GM18508 (cell line): ENCODE measurements at regions not wholly inside any gene's neighbourhood (a gene's known extent, or its start where the extent isn't known, plus 50 kb on each side); places are given as distances from the start of the nearest gene placed in this dataset.
"Not testable (repeated sequence)": the region's sequence is repeated elsewhere in the genome, so short reads cannot be mapped to it uniquely, and the experiment has no call there.

Experiments
- ATAC-seq: cut with Tn5 transposase; IDR thresholded peaks from one replicate; pipeline ENCODE4 v1.9.1; 2021; ENCODE audit warnings: moderate number of reproducible peaks; ENCODE audit not compliant: insufficient read depth, unreplicated experiment

- ATAC-seq = no peak
These were observed 55.0 kb upstream of the CXXC4 start for GRCh38 chr4:104549736-104550135.

DNA sequence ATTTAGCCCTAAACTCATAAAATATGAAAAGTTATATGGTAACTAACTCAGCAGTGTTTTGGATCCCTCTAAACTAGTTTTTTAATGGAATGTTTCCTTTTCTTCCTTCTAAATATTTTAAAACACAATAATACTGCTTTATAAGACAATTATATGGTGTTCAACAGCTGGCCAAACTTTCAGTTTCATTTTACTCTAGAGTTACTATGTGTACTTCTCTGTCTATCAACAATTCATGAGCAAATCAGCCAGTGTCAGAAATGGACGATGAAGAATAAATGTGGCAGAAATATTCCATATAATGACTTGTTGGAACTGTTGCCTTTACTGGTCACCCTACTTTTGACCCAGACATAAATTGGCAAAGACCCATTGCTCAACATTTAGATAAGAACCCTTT, 64.8 kb upstream of the CXXC4 start:
- no peak for ATAC-seq

DNA sequence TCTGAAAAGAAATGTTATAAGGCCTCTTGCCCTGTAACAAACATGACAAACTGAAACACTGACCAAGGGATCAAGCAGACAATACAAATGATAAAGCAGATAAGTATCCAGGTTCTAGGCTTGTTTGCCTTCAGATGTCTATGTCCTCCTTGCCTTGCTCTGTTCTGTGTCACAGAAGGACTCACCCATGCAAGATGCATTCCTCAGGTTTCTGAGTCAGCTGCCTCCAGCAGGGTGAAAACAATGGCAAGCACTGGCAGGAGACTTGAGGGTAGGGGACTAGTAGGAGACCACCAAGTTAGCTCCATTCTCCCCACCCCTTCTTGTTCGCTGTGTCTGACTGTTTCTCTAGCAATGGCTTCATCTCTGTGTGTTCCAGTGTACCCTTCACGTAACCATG, 76.6 kb upstream of the CXXC4 start:
- ATAC-seq = no peak

DNA sequence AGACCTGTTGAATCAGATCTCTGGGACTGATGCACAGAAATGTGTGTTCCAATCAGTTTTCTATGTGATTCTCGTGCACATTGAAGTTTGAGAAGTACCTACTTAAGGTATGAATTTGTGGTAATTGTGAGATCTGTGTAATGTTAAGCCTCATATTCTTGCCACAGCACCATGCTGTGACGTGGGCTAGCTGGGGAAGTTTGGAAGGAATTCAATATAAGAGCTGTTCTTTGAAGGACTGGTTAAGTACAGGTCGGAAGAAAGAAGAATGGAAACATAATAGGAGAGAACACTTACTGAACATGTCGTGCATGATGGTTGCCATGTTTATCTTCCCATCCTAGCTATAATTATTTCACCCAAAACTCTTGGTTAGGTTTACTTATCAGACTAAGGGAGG, 79.7 kb upstream of the CXXC4 start:
- ATAC-seq = no peak

DNA sequence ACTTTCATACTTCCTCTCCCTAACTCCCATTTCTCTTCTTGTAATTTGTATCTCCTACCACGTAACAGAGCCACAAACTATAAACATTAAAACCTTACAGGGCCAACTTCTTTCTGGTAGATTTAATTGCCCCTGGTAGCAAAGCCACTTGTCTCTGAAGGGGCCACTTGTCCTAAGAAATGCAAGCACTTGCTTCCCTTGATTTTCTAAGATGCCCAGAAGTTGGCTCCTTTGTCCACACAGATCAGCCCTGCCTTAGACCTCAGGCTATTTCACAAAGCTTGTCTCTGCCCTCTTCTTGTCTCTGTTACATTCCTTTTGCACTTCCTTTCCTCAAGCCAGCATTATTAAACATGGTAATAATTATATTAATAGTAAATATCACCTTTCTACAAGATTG, 80.6 kb upstream of the CXXC4 start:
- no peak for ATAC-seq

DNA sequence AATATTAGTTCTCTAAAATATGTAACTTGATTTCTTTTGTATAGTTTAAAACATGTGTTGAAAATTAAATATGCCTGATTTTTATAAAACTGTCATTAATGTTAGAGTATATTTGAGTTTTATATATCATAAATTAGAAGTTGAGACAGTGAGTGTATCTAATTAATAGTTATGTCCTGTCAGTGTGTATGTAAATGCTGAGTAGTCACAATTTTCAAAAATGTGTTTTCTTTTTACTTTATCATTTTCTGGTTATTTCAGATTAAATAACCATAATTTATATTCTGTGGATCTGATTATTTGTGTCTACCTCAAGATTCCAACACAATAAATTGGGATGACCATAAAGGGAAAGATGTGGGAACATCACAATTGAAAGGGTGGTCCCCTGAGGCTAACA, 82.7 kb upstream of the CXXC4 start:
- ATAC-seq = no peak

GRCh38 chr4:104581476-104581875, 86.8 kb upstream of the CXXC4 start:
- ATAC-seq = not testable (repeated sequence)

GRCh38 chr4:104582056-104582455, 87.4 kb upstream of the CXXC4 start:
- ATAC-seq = not testable (repeated sequence)

DNA sequence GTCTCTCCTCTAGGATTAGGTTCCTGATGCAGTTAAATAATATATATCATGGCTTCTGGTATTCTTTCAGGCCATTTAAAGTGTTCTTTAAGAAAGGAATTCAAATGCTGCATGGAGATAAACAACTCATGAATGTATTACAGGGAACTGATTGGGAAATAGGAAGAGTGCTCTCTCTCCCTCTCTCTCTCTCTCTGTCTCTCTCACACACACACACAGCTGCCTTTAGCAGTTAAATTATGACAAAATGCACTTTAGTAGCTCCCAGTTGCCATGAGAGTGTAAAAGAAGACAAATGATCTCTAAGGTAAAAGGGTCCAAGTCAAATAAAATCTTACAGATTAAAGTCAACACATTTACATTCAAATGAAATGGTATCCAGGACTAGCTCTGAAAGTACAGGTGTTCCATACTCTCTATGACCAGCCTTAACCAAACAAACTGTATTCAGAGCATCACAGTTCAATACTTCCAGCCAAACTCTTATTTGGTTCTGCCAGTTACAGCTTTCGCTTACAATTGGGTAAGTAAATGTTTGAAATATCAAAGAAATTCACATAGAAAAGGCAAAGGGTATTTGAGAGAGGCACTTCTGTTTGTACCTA, 94.7 kb upstream of the CXXC4 start:
- no peak for ATAC-seq

DNA sequence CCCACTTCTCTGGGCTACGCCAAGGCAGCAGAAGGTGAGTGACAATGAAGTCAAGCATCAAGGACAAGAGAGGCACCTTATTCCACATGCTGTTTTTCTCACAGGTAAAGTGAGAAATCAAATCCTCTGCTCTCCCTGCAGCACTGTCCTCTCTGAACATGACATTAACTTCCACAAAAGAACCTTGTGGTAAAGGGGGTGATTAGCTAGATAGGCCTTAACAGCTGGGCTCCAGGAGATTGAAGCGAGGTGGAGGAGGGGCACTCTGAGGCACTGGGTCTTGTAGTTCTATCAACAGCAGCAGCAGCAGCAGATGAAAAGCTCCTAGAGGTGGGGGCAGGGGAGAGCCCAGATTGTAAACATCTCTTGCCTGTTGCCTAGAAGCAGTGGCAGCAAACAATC, 96.8 kb upstream of the CXXC4 start:
- ATAC-seq = no peak

- ATAC-seq = no peak
These were observed 97.5 kb upstream of the CXXC4 start for GRCh38 chr4:104592183-104592582.

DNA sequence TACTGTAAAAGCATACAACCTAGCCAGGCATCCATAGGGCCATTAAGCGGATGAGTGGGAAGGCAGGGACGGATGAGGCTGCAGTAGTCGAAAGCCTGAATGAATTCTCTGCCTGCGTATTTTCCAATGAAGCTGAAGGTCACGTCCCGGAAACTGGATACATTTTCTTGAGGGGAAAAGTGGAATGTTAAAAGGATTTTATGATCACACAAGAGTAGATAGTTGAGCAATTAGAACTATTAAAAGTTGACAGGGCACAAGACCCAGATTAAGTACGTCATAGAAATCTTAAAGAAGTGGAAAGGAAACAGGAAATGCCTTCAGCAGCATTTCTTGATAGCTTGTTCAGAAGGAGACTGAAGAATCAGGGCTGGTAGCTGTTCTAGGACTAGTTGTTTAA, 98.3 kb upstream of the CXXC4 start:
- ATAC-seq = no peak

- no peak for ATAC-seq
These were observed 101.5 kb upstream of the CXXC4 start for GRCh38 chr4:104596189-104596588.

GRCh38 chr4:104615496-104615895, 120.8 kb upstream of the CXXC4 start:
- ATAC-seq = no peak

DNA sequence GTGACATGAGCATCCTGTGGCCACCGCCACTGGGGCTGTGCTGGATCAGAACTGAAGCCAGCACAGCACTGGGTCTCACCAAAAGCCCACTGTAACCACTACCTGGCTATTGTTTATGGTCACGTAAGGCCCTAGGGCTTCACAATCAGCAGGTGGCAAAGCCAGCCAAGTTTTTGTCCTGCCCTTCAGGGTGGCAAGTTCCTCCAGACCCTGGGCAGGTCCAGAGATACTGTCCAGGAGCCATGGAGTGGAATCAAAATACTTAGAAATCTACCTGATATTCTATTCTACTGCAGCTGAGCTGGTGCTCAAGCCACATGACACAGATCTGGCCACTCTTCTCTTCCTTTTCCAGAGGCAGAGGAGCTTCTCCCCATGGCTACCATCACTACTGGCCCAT, 121.2 kb upstream of the CXXC4 start:
- no peak for ATAC-seq

DNA sequence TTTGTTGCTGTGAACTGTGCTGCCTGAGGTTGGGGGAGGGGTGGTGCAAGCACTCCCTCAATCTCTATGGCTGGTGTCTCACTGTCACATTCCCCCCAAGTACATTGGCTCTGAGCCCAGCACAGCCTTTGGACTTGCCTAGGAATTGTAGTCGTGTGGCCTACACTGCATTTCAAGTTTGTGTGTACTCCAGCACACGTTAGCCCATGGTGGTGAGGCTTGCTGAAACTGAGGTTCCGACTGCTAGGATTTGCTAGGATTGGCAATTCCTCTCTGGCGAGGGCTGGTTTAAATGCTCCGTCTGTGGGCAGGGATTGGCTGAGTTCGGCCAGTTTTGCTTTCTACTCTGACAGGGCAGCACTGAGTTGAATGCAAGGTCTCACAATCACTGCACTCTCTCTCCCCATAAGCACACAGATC, 121.7 kb upstream of the CXXC4 start:
- ATAC-seq = no peak

- ATAC-seq = no peak
These were observed 131.0 kb upstream of the CXXC4 start for GRCh38 chr4:104625706-104626105.

GRCh38 chr4:104629601-104630000, 134.9 kb upstream of the CXXC4 start:
- no peak for ATAC-seq

- ATAC-seq = no peak
These were observed 135.6 kb upstream of the CXXC4 start for GRCh38 chr4:104630272-104630671.

GRCh38 chr4:104631000-104631399, 136.3 kb upstream of the CXXC4 start:
- no peak for ATAC-seq

DNA sequence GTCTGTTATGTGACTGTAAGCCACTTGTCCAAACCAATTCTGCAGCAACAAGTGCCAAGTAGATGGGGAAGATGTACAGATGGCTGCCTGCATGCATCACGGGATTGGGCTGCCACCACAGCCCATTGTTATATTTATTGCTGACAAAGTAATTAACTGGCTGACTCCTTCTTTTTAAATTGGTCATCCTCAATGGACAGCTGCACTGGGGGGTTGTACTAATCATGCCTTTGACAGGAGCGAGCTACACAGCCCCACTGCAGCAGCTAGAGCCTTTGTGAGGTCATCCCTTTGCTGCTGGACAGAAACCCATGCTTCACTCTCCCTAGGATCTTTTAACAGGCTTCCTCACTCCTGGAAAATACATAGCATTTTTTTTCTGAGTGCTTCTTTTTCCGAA, 146.7 kb upstream of the CXXC4 start:
- no peak for ATAC-seq

DNA sequence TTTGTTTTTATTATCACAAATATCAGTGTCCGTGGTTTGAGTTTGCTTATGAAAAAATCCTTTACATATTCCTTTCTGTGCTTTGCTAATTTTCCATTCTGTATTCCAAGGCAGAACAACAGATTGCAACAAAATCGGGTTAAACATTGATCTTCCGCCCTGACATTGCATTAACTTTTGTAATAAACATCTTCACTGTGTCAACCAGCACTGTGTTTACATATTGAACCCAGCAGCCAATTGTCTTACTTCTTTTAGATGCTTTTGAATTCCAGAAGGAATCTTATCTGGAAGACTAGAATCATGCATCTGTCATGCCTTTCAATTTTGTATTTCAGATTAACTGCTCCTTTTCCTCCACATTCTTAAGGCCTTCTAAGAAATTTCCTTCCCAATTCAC, 147.8 kb upstream of the CXXC4 start:
- ATAC-seq = no peak

DNA sequence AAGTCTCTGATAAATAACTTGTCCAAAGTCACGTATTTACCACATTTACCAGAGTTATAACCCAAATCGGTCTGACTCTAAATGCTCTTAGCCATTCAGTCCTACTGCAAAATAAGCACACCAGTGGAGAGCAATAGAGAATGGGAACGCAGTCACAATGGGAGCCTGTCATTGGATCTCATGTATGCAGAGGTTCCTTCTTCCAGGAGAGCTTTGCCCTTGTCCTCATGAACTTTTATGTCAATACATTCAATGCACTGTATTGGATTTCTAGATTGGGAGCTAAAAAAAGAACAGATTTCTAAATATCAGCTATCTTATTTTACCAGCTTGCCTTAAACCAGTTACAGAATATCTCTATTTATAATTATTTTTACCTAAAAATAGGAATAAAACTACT, 149.1 kb upstream of the CXXC4 start:
- ATAC-seq = no peak
